ENCODE measurements at regions not wholly inside any gene's neighbourhood (a gene's known extent, or its start where the extent isn't known, plus 50 kb on each side); places are given as distances from the start of the nearest gene placed in this dataset.

DNA sequence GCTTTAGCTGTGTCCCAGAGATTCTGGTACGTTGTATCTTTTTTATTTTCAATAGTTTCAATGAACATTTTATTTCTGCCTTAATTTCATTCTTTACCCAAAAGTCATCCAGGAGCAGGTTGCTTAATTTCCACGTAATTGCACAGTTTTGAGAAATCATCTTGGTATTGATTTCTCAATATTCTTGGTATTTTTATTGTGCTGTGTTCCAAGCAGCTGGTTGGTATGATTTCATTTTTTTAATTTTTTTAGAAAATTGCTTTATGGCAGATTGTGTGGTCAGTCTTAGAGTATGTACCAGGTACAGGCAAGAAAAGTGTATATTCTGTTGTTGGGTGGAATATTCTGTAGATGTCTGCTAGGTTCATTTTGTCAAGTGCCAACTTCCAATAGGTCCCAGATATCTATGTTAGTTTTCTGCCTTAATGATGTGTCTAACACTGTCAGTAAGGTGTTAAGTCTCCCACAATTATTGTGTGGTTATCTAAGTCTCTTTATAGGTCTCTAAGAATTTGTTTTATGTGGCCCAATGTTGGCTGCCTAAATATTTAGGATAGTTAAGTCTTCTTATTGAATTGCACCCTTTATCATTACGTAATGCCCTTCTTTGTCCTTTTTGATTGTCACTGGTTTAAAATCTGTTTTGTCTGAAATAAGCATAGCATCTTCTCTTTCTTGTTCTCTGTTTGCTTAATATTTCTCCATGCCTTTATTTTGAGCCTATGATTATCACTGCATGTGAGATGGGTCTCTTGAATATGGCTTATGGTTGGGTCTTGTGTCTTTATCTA, 366.9 kb upstream of the IRAK1BP1 start:
- TF ChIP-seq POLR2A (IDR thresholded peaks at IDR 0.05) (no peak), CTCF (IDR thresholded peaks at IDR 0.05) (no peak), POLR2AphosphoS5 (IDR thresholded peaks at IDR 0.05) (no peak)

Data from transverse colon (tissue), 4 donors.